Head of caudate nucleus (tissue), 42 donors: ENCODE measurements at regions not wholly inside any gene's neighbourhood (a gene's known extent, or its start where the extent isn't known, plus 50 kb on each side); places are given as distances from the start of the nearest gene placed in this dataset.
A peak's percentile ranks its signal among the peaks of the same experiment; 100 is the strongest.
"Not testable (repeated sequence)": the region's sequence is repeated elsewhere in the genome, so short reads cannot be mapped to it uniquely, and the experiment has no call there.

Source experiments
- DNase-seq, 42 donors: peaks; one replicate each; pipeline versions ENCODE4 v3.0.0 to v3.0.0-alpha.2; 2020 to 2021; ENCODE audit warnings: mixed read lengths in 7 of 42
- intact Hi-C: fragments of 100-400 bp; cut with DNase I; formaldehyde crosslinking; loops from one replicate; pipeline ENCODE4 v1.15.0; 2022

DNA sequence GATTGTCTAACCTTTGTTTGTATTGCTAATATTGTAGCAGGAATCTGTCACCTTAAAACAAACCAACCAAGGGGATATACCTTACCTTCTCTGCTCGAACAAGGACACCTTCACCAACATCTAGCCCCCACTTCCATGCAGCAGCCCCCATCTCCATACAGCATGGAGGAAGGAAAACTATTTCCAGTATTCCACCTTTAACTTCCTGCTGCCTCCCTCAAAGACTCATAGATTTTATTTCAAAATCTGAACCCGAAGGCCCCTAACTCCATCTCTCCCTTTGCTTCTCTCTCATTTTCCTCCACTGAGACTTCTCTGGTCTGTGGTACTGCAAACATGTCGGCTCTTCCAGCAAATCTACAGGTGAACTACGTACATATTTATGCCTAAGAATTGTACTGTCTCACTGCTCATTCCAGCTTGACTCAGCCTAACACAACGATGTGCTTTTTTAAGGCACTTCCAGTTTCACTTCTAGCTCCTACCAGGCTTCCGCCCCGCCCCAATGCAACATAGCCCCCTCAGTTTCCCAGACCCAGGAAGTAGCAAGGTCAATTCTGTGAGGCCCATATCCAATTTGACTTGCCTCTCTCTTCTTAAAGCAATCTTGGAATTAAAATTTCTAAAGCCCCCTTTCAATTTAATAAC is 70.7 kb upstream of the RNF38 start:
- peak in 21 of 42 donors; percentile 11 to 55 (median 26) for DNase-seq
- intact Hi-C loops, result no loop called here

GRCh38 chr9:36463467-36463866 is 63.4 kb upstream of the RNF38 start:
- intact Hi-C loops, result no loop called here
- no peak for DNase-seq

DNA sequence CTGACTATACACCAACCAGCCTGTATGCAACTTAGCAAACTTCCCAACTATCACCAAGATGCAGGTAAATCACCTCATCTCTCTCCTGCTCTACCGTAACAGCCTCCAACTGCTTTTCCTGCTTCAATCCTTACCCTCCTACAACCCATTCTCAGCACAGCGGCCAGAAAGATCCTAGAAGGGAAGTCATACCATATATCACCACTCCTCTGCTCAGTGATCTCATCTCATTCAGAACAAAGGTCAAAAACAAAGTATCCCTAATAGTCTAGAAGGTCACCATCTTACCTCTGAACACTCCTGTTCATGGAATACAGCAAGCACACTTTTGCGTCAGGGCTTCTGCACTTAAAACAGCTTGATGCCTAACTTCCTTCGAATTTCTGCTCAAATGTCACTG is 62.2 kb upstream of the RNF38 start:
- DNase-seq, result no peak
- intact Hi-C loops, result no loop called here

GRCh38 chr9:36461323-36461722 is 61.3 kb upstream of the RNF38 start:
- intact Hi-C loops, result no loop called here
- DNase-seq, result peak in 3 of 42 donors; percentile 19 to 51 (median 29)

DNA sequence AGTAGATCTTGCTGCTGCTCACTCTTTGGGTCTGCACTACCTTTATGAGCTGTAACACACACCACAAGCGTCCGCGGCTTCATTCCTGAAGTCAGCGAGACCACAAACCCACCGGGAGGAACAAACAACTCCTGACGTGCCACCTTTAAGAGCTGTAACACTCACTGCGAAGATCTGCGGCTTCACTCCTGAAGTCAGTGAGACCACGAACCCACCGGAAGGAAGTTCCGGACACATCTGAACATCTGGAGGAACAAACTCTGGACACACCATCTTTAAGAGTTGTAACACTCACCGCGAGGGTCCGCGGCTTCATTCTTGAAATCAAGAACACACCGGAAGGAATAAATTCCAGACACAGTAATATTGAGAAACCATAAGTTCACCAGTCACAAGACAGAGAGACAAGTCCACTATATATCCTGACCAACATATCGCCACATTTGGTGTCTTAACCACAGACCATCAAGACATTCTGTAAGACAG is 58.4 kb upstream of the RNF38 start:
- intact Hi-C loops, result loop anchor here (10.0 kb wide), 1 partner anchor 96 kb away; no protein-coding TSS in a partner anchor
- not testable (repeated sequence) for DNase-seq

DNA sequence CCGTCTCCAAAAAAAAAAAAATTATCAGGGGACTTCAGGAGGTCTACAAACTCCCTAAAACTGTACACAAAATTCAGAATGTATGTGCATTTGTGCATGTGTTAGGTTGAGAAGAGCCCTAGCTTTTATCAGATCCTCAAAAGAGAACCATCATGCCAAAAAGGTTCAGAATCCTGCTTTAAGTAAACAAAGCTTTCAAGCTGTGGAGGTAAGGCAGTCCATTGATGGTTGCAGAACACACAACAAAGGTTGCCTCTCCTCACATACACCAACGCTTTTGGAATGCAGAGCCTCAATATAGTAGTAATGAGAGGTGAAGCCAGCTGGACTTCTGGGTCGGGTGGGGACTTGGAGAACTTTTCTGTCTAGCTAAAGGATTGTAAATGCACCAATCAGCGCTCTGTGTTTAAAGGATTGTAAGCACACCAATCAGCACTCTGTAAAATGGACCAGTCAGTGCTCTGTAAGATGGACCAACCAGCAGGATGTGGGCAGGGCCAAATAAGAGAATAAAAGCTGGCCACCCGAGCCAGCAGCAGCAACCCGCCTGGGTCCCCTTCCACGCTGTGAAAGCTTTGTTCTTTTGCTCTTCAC is 57.9 kb upstream of the RNF38 start:
- intact Hi-C loops, result loop anchor here (10.0 kb wide), 1 partner anchor 97 kb away; no protein-coding TSS in a partner anchor
- DNase-seq, result no peak

GRCh38 chr9:36456480-36457065 is 56.5 kb upstream of the RNF38 start:
- intact Hi-C loops, result loop anchor here (10.0 kb wide), 1 partner anchor 98 kb away; no protein-coding TSS in a partner anchor
- no peak for DNase-seq

GRCh38 chr9:36451949-36452348 is 51.9 kb upstream of the RNF38 start:
- intact Hi-C loops, result loop anchor here (5.0 to 10.0 kb wide), 3 partner anchors 45 to 110 kb away; no protein-coding TSS in a partner anchor

GRCh38 chr9:36450110-36450732 is 50.2 kb upstream of the RNF38 start:
- intact Hi-C loops, result loop anchor here (5.0 to 10.0 kb wide), 3 partner anchors 43 to 108 kb away; no protein-coding TSS in a partner anchor
- peak in 34 of 42 donors; percentile 16 to 81 (median 52) for DNase-seq

More at GRCh38 chr9:36451949-36452348, 51.9 kb upstream of the RNF38 start:
- DNase-seq, result no peak
